GM19395 (cell line): ENCODE measurements at regions not wholly inside any gene's neighbourhood (a gene's known extent, or its start where the extent isn't known, plus 50 kb on each side); places are given as distances from the start of the nearest gene placed in this dataset.

ENCODE experiments used
- ATAC-seq: cut with Tn5 transposase; IDR thresholded peaks from one replicate; pipeline ENCODE4 v1.9.1; 2021; ENCODE audit warnings: mild to moderate bottlenecking, moderate library complexity; ENCODE audit not compliant: unreplicated experiment

GRCh38 chr4:184310881-184311709 is 93.4 kb upstream of the ENPP6 start:
- ATAC-seq = no peak

GRCh38 chr4:184310171-184310567 is 92.5 kb upstream of the ENPP6 start:
- ATAC-seq = no peak

- no peak for ATAC-seq
These were observed 91.8 kb upstream of the ENPP6 start for GRCh38 chr4:184309241-184310170.

GRCh38 chr4:184306949-184307348 is 89.3 kb upstream of the ENPP6 start:
- no peak for ATAC-seq

- ATAC-seq = no peak
These were observed 88.8 kb upstream of the ENPP6 start for GRCh38 chr4:184306470-184306869.

GRCh38 chr4:184300816-184301215 is 83.1 kb upstream of the ENPP6 start:
- no peak for ATAC-seq

- ATAC-seq = no peak
These were observed 80.6 kb upstream of the ENPP6 start for GRCh38 chr4:184298254-184298653.

- no peak for ATAC-seq
These were observed 77.5 kb upstream of the ENPP6 start for GRCh38 chr4:184295206-184295605.

GRCh38 chr4:184294606-184295133 is 77.0 kb upstream of the ENPP6 start:
- ATAC-seq = no peak

- no peak for ATAC-seq
These were observed 75.9 kb upstream of the ENPP6 start for GRCh38 chr4:184293552-184293951.

- ATAC-seq = no peak
These were observed 75.2 kb upstream of the ENPP6 start for GRCh38 chr4:184292877-184293276.

GRCh38 chr4:184292465-184292867 is 74.8 kb upstream of the ENPP6 start:
- ATAC-seq = no peak

GRCh38 chr4:184289179-184289535 is 71.5 kb upstream of the ENPP6 start:
- no peak for ATAC-seq

GRCh38 chr4:184288451-184289178 is 70.9 kb upstream of the ENPP6 start:
- ATAC-seq = peak; percentile 63

GRCh38 chr4:184287697-184288255 is 70.1 kb upstream of the ENPP6 start:
- no peak for ATAC-seq

GRCh38 chr4:184286358-184286757 is 68.7 kb upstream of the ENPP6 start:
- no peak for ATAC-seq

- no peak for ATAC-seq
These were observed 67.1 kb upstream of the ENPP6 start for GRCh38 chr4:184284742-184285141.

GRCh38 chr4:184284336-184284690 is 66.6 kb upstream of the ENPP6 start:
- ATAC-seq = no peak

GRCh38 chr4:184283659-184284335 is 66.1 kb upstream of the ENPP6 start:
- ATAC-seq = no peak
